GM12891 (cell line): ENCODE measurements at regions not wholly inside any gene's neighbourhood (a gene's known extent, or its start where the extent isn't known, plus 50 kb on each side); places are given as distances from the start of the nearest gene placed in this dataset.
"Not testable (repeated sequence)": the region's sequence is repeated elsewhere in the genome, so short reads cannot be mapped to it uniquely, and the experiment has no call there.

Source experiments
- POLR2A ChIP-seq: IDR thresholded peaks from 2 replicates; pipeline ENCODE4 v1.6.1; 2011; ENCODE audit warnings: low read depth, low read length, control low read depth
- POLR2AphosphoS5 ChIP-seq: IDR thresholded peaks from 2 replicates; pipeline ENCODE4 v1.6.1; 2011; ENCODE audit warnings: low read depth, low read length, control low read depth
- SPI1 ChIP-seq: IDR thresholded peaks from 2 replicates; pipeline ENCODE4 v1.6.1; 2011; ENCODE audit warnings: low read depth, low read length, control low read depth
- TAF1 ChIP-seq: IDR thresholded peaks from 2 replicates; pipeline ENCODE4 v1.6.1; 2011; ENCODE audit warnings: low read depth, low read length, control low read depth

DNA sequence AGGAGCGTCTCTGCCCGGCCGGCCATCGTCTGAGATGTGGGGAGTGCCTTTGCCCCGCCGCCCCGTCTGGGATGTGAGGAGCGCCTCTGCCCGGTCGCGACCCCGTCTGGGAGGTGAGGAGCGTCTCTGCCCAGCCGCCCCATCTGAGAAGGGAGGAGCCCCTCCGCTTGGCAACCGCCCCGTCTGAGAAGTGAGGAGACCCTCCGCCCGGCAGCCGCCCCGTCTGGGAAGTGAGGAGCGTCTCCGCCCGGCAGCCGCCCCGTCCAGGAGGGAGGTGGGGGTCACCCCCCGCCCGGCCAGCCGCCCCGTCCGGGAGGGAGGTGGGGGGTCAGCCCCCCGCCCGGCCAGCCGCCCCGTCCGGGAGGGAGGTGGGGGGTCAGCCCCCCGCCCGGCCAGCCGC lies 432.7 kb downstream of the LIG4 start:
- TF ChIP-seq POLR2AphosphoS5, POLR2A, SPI1, TAF1: not testable (repeated sequence)
